Panc1 (cell line): ENCODE measurements at regions not wholly inside any gene's neighbourhood (a gene's known extent, or its start where the extent isn't known, plus 50 kb on each side); places are given as distances from the start of the nearest gene placed in this dataset.

Experiments
- ATAC-seq: fragments of 200-7000 bp; cut with Tn5 transposase; 2 replicates; pipeline ENCODE4 v1.9.1; 2020; ENCODE audit warnings: mild to moderate bottlenecking, moderate library complexity
- BruUV-seq: library from RNA; stranded (reverse); fragments of 400-500 nt; replicated peaks from 2 replicates; lab custom pipeline; 2021; lab: Mats Ljungman, UMichigan
- CTCF ChIA-PET: fragments of 300-600 bp; sonication (Branson Sonifier 250); formaldehyde crosslinking; loops from one replicate; lab custom pipeline; 2022; ENCODE audit warnings: antibody characterized with exemption; lab: Charles Lee
- POLR2A ChIA-PET: fragments of 300-600 bp; sonication (Branson Sonifier 250); formaldehyde crosslinking; loops from one replicate; lab custom pipeline; 2022; ENCODE audit warnings: antibody characterized with exemption; lab: Charles Lee
- DNase-seq: peaks from one replicate; pipeline ENCODE4 v3.0.0-alpha.2; 2010; ENCODE audit warnings: low read depth, low spot score
- H3K27ac ChIP-seq: 2 replicates; pipeline ENCODE4 v1.5.1; 2011; ENCODE audit warnings: mild to moderate bottlenecking, low read length, inconsistent platforms
- H3K27me3 ChIP-seq: fragments of 200-500 bp; sonication (Bioruptor generic); 2 replicates; pipeline ENCODE4 v1.6.0; 2014; ENCODE audit warnings: low read length, inconsistent platforms; ENCODE audit not compliant: control insufficient read depth, insufficient read depth
- H3K36me3 ChIP-seq: fragments of 200-500 bp; sonication (Bioruptor generic); 2 replicates; pipeline ENCODE4 v1.5.1; 2014; ENCODE audit warnings: inconsistent platforms, mild to moderate bottlenecking, low read length, moderate library complexity; ENCODE audit not compliant: control insufficient read depth, insufficient read depth
- H3K4me1 ChIP-seq: 2 replicates; pipeline ENCODE4 v1.5.1; 2011; ENCODE audit warnings: inconsistent platforms, mild to moderate bottlenecking, low read length, moderate library complexity; ENCODE audit not compliant: control insufficient read depth, insufficient read depth
- H3K4me3 ChIP-seq, 2 experiments: 2 replicates each; pipeline ENCODE4 v1.5.1; 2011 to 2012; ENCODE audit warnings: low read depth in 2 of 2, low read length in 2 of 2, mild to moderate bottlenecking in 2 of 2, inconsistent platforms in 1 of 2, moderate library complexity in 1 of 2
- H3K9me3 ChIP-seq: fragments of 200-500 bp; sonication (Bioruptor generic); 2 replicates; pipeline ENCODE4 v1.5.1; 2014; ENCODE audit warnings: low read depth, mild to moderate bottlenecking, inconsistent platforms, low read length, moderate library complexity; ENCODE audit not compliant: control insufficient read depth, insufficient read depth
- POLR2AphosphoS5 ChIP-seq: IDR thresholded peaks from 2 replicates; pipeline ENCODE4 v1.6.1; 2012; ENCODE audit warnings: mild to moderate bottlenecking, low read depth, low read length, moderate library complexity
- SIN3A ChIP-seq: IDR thresholded peaks from 2 replicates; pipeline ENCODE4 v1.6.1; 2012; ENCODE audit warnings: low read depth, mild to moderate bottlenecking, low read length, moderate library complexity, borderline replicate concordance; ENCODE audit not compliant: insufficient read depth
- TCF7L2 ChIP-seq: IDR thresholded peaks from 2 replicates; pipeline ENCODE4 v1.6.1; 2011; ENCODE audit warnings: mild to moderate bottlenecking, low read depth, low read length, inconsistent platforms
- in situ Hi-C: cut with HindIII; loops from 2 replicates; pipeline ENCODE4 v1.10.0; 2016; ENCODE audit warnings: low sequenced_read_pairs, low pct_unique_long_range_greater_than_20kb
- intact Hi-C: fragments of 100-400 bp; cut with micrococcal nuclease; formaldehyde crosslinking; loops from one replicate; pipeline ENCODE4 v1.10.0; 2022; ENCODE audit not compliant: unreplicated experiment
- TF ChIP-seq, protein P1 (sequence below), 2 experiments: IDR thresholded peaks; 2 replicates each; pipeline ENCODE4 v1.6.1; 2011 to 2012; ENCODE audit warnings: low read depth in 2 of 2, control low read depth in 1 of 2, low read length in 1 of 2, mild to moderate bottlenecking in 1 of 2, moderate library complexity in 1 of 2; ENCODE audit not compliant: insufficient read depth in 1 of 2
- TF ChIP-seq, protein P2 (sequence below): fragments of 450-650 bp; IDR thresholded peaks from 2 replicates; pipeline ENCODE4 v1.5.1; 2017; ENCODE audit warnings: mild to moderate bottlenecking

DNA sequence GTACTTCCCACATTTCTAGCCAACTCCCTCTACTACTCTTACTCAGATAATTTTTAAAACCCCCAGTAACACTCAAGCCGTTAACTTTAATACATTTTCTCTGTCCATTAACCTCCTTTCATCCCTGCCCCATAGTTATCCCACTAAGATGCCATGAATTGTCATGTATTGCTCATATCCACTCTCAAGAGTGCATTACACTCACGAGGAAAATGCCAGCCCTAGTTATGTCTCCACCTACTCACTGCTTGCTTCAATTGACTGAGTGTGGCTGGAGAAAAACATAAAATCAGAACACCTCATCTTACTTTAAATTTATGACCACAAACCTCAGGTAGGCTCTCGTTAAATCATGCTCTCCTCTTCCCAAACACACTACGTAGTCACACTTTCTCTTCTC lies 324.1 kb upstream of the NPSR1 start:
- DNase-seq (no peak), ATAC-seq (no peak)
- TF ChIP-seq TCF7L2 (no peak), POLR2AphosphoS5 (no peak), SIN3A (no peak)
- TF ChIP-seq, protein P1, sequence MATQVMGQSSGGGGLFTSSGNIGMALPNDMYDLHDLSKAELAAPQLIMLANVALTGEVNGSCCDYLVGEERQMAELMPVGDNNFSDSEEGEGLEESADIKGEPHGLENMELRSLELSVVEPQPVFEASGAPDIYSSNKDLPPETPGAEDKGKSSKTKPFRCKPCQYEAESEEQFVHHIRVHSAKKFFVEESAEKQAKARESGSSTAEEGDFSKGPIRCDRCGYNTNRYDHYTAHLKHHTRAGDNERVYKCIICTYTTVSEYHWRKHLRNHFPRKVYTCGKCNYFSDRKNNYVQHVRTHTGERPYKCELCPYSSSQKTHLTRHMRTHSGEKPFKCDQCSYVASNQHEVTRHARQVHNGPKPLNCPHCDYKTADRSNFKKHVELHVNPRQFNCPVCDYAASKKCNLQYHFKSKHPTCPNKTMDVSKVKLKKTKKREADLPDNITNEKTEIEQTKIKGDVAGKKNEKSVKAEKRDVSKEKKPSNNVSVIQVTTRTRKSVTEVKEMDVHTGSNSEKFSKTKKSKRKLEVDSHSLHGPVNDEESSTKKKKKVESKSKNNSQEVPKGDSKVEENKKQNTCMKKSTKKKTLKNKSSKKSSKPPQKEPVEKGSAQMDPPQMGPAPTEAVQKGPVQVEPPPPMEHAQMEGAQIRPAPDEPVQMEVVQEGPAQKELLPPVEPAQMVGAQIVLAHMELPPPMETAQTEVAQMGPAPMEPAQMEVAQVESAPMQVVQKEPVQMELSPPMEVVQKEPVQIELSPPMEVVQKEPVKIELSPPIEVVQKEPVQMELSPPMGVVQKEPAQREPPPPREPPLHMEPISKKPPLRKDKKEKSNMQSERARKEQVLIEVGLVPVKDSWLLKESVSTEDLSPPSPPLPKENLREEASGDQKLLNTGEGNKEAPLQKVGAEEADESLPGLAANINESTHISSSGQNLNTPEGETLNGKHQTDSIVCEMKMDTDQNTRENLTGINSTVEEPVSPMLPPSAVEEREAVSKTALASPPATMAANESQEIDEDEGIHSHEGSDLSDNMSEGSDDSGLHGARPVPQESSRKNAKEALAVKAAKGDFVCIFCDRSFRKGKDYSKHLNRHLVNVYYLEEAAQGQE (IDR thresholded peaks at IDR 0.05; ENCODE audit: insufficient read depth in 1 of 2, low read depth in 2 of 2, low read length in 1 of 2) = no peak
- TF ChIP-seq, protein P2, sequence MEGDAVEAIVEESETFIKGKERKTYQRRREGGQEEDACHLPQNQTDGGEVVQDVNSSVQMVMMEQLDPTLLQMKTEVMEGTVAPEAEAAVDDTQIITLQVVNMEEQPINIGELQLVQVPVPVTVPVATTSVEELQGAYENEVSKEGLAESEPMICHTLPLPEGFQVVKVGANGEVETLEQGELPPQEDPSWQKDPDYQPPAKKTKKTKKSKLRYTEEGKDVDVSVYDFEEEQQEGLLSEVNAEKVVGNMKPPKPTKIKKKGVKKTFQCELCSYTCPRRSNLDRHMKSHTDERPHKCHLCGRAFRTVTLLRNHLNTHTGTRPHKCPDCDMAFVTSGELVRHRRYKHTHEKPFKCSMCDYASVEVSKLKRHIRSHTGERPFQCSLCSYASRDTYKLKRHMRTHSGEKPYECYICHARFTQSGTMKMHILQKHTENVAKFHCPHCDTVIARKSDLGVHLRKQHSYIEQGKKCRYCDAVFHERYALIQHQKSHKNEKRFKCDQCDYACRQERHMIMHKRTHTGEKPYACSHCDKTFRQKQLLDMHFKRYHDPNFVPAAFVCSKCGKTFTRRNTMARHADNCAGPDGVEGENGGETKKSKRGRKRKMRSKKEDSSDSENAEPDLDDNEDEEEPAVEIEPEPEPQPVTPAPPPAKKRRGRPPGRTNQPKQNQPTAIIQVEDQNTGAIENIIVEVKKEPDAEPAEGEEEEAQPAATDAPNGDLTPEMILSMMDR = no peak
- H3K4me3 ChIP-seq = no peak overlapping the region
- ChIA-PET POLR2A (no interaction called here), CTCF (no interaction called here)
- in situ Hi-C loops = no loop called here
- intact Hi-C loops = no loop called here
- H3K27ac ChIP-seq = no peak overlapping the region
- H3K36me3 ChIP-seq = no peaks in the 10 kb centered on the region
- H3K27me3 ChIP-seq = no peaks in the 10 kb centered on the region
- H3K9me3 ChIP-seq = no peaks in the 10 kb centered on the region
- BruUV-seq = no TSS peak
- H3K4me1 ChIP-seq = no peaks in the 10 kb centered on the region

DNA sequence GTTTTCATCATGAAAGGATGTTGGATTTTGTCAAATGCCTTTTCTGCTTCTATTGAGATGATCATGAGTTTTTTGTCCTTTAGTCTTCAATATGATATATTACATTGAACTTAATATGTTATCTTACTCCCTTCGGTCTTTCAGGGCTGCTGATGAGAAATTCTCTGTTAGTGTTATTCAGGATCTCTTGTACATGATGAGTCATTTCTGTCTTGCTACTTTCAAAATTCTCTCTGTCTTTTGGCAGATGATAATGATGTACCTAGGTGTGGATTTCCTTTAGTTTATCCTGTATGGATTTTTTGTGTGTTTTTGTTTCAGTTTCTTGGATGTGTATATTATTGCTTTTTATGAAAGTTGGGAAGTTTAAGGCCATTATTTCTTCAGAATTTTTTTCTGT lies 320.9 kb upstream of the NPSR1 start:
- ChIA-PET CTCF (no interaction called here), POLR2A (no interaction called here)
- Histone ChIP-seq H3K9me3 (no peaks in the 10 kb centered on the region), H3K27ac (no peak overlapping the region), H3K36me3 (no peaks in the 10 kb centered on the region), H3K4me3 (no peak overlapping the region), H3K4me1 (no peaks in the 10 kb centered on the region), H3K27me3 (no peaks in the 10 kb centered on the region)
- TF ChIP-seq, protein P2 = no peak
- TF ChIP-seq, protein P1 (IDR thresholded peaks at IDR 0.05; ENCODE audit: insufficient read depth in 1 of 2, low read depth in 2 of 2, low read length in 1 of 2) = no peak
- no peak for TF ChIP-seq POLR2AphosphoS5
- no peak for TF ChIP-seq TCF7L2
- no peak for TF ChIP-seq SIN3A
- in situ Hi-C loops = no loop called here
- intact Hi-C loops = no loop called here
- no peak for DNase-seq
- ATAC-seq = no peak
- BruUV-seq = no TSS peak
